LNCAP (cell line): ENCODE measurements at regions not wholly inside any gene's neighbourhood (a gene's known extent, or its start where the extent isn't known, plus 50 kb on each side); places are given as distances from the start of the nearest gene placed in this dataset.

Experiments used
- TF ChIP-seq, protein P1 (sequence below): fragments of 450-650 bp; IDR thresholded peaks from 2 replicates; pipeline ENCODE4 v1.5.1; 2017; ENCODE audit warnings: mild to moderate bottlenecking

DNA sequence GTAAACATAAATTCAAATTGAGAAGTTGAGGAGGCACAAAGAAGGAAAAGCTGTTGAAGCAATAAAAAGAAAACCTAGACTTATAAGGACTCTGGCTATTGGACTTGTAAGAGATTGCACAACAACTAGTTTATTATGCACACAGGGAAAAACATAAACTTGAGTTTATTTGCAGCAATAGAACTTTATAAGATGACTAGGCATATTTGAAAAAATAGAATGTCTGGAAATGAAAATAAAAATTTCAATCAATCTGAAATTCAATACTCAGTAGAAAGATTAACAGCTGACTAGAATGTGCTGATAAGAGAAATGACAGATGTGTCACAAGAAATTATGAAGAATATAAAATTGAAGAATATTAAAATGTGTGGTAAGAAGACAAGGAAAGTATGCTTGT, 505.4 kb upstream of the ZP4 start:
- TF ChIP-seq, protein P1, sequence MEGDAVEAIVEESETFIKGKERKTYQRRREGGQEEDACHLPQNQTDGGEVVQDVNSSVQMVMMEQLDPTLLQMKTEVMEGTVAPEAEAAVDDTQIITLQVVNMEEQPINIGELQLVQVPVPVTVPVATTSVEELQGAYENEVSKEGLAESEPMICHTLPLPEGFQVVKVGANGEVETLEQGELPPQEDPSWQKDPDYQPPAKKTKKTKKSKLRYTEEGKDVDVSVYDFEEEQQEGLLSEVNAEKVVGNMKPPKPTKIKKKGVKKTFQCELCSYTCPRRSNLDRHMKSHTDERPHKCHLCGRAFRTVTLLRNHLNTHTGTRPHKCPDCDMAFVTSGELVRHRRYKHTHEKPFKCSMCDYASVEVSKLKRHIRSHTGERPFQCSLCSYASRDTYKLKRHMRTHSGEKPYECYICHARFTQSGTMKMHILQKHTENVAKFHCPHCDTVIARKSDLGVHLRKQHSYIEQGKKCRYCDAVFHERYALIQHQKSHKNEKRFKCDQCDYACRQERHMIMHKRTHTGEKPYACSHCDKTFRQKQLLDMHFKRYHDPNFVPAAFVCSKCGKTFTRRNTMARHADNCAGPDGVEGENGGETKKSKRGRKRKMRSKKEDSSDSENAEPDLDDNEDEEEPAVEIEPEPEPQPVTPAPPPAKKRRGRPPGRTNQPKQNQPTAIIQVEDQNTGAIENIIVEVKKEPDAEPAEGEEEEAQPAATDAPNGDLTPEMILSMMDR: no peak

DNA sequence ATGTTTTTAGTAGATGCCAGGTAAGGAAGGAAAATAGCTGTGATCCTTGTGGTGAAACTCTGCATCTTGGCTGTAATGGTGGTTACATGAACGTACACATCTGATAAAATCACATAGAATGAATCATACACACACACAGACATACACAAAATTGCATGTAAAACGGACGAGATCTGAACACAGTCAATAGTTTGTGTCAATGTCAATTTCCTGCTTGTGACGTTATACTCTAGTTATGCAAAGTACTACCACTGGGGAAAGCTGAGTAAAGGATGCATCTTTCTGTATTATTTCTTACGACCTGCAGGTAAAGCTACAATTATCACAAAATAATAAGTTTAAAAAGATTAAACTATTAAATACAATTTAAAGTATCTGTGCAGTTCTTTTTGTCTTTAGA, 493.7 kb upstream of the ZP4 start:
- TF ChIP-seq, protein P1: no peak

DNA sequence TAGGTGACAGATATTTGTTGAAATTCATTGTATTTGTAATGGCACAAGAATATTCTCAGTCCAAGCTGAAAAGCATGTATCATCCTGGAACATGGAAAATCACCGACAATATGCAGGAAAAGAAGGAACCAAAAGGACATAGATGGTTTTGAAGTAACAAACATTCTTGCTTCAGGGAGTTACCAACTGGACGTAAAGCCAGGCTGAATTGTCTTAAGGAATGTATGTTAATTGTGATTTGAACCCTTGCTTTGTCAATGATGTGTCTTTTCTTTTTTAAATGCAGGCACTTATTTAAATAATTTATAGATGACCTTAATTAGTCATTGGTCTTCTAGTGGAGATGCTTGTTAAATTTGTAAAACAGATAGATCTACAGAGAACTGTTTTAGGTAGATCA, 489.4 kb upstream of the ZP4 start:
- TF ChIP-seq, protein P1: no peak

DNA sequence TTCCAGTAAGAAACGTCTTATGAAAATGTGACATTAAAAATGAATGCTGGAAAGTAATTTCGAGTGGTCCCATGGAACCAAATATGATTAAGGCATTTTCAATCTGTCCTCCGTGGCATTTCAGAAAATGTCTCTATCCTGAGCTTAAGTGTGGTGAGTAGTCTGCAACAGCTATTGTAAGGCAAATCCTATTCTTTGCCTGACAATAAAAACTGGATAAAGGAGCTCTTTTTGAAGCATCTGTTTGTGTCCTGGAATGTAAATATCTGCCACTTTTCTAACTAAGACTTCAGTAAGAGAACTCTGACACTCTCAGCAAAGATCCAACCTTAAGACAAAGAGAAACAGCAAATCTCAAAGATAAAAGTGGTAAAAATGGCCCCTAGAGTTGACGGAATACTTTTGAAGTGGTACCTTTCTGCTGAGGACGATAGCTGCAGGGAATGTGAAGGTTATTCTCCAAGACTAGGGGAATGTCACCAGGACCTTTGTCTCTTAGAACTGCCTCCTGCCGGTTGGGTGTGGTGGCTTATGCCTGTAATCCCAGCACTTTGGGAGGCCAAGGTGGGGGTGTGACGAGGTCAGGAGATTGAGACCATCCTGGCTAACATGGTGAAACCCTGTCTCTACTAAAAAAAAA, 486.7 kb upstream of the ZP4 start:
- TF ChIP-seq, protein P1: no peak

DNA sequence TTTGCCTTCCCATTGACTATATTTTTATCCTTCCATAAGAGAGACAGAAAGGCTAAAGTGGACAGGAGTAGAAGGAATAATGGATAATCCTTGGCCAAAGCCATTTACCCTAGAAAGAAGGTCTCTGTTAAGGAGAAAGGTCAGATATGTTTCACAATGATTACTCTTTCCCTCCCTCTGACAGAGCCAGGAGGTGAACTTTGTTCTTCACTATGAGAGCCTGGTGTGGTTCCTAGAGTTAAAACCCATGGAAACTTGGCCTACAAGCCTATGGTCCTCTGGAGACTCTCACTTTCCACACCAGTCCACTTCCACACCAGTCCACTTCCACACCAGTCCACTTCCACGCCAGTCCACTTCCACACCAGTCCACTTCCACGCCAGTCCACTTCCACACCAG, 479.9 kb upstream of the ZP4 start:
- TF ChIP-seq, protein P1: no peak

DNA sequence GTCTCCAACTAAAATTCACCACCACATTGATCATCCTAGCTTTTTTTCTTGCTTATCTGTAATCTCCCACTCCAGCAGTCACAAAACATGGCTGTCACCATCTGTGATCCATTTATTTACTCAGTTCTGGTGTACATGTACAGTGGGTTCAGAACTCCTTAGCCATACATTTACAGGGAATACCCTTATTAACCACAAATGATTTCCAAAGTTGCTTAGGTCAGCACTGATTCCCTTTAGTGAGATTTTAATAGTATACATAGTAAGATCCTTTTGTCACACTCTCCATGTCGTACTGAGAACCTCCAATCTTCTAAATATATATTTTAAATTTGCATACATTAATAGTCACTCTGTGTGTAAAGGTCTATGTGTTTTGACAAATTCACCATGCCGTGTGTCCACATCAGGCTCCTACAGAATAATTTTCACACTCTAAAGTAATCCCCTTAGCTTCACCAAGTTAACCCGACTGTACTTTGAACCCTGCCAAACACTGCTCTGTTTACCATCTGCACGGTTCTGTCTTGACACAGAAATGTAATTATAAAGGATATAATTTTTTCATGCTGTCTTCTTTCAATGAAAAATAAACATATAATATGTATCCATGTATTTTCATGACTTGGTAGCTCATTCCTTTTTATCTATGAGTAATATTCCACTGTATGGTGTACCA, 473.6 kb upstream of the ZP4 start:
- TF ChIP-seq, protein P1: no peak

DNA sequence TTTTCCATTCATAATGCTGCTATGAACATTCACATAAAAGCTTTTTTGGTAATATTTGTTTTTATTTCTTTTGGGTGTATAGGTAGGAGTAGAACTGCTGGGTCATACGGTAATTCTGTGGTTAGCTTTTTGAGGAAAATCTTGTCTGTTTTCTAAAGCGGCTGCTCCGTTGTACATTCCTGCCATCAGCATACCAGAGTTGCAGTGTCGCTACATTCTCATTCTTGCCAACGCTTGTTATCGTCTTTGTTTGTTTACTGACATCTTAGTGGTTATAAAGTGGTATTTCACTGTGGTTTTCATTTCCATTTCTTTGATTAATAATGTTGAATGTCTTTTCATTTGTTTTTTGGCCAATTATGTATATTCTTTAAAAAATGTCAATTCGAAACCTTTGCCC, 469.8 kb upstream of the ZP4 start:
- TF ChIP-seq, protein P1: no peak
